ENCODE measurements at regions not wholly inside any gene's neighbourhood (a gene's known extent, or its start where the extent isn't known, plus 50 kb on each side); places are given as distances from the start of the nearest gene placed in this dataset.

- DNase-seq: no peak
These were observed 552.2 kb upstream of the AMELY start for GRCh38 chrY:7463711-7464110.

- no peak for DNase-seq
These were observed 551.6 kb upstream of the AMELY start for GRCh38 chrY:7463196-7463595.

- no peak for DNase-seq
These were observed 551.1 kb upstream of the AMELY start for GRCh38 chrY:7462657-7463056.

- no peak for DNase-seq
These were observed 550.4 kb upstream of the AMELY start for GRCh38 chrY:7461873-7462525.

GRCh38 chrY:7459802-7460201, 548.2 kb upstream of the AMELY start:
- DNase-seq: no peak

GRCh38 chrY:7458301-7459078, 546.9 kb upstream of the AMELY start:
- no peak for DNase-seq

GRCh38 chrY:7457286-7458015, 545.9 kb upstream of the AMELY start:
- no peak for DNase-seq

- no peak for DNase-seq
These were observed 544.1 kb upstream of the AMELY start for GRCh38 chrY:7455626-7456025.

- DNase-seq: no peak
These were observed 541.8 kb upstream of the AMELY start for GRCh38 chrY:7453336-7453735.

- no peak for DNase-seq
These were observed 540.7 kb upstream of the AMELY start for GRCh38 chrY:7452246-7452645.

GRCh38 chrY:7449860-7450259, 538.3 kb upstream of the AMELY start:
- DNase-seq: no peak

GRCh38 chrY:7448687-7449086, 537.1 kb upstream of the AMELY start:
- DNase-seq: no peak

GRCh38 chrY:7447881-7448516, 536.4 kb upstream of the AMELY start:
- no peak for DNase-seq

GRCh38 chrY:7444141-7444540, 532.6 kb upstream of the AMELY start:
- no peak for DNase-seq

- no peak for DNase-seq
These were observed 529.4 kb upstream of the AMELY start for GRCh38 chrY:7440796-7441530.

GRCh38 chrY:7437086-7437485, 525.5 kb upstream of the AMELY start:
- no peak for DNase-seq

GRCh38 chrY:7433817-7434809, 522.6 kb upstream of the AMELY start:
- no peak for DNase-seq

GRCh38 chrY:7419165-7419564, 507.6 kb upstream of the AMELY start:
- DNase-seq: no peak

- no peak for DNase-seq
These were observed 506.4 kb upstream of the AMELY start for GRCh38 chrY:7417946-7418345.

- no peak for DNase-seq
These were observed 504.9 kb upstream of the AMELY start for GRCh38 chrY:7416406-7416805.

GRCh38 chrY:7415157-7415633, 503.6 kb upstream of the AMELY start:
- DNase-seq: no peak

Data from CD4-positive, alpha-beta T cell treated with Interleukin-4 for 1 hour (primary cell).